Neural cell (in vitro differentiated cells): ENCODE measurements at regions not wholly inside any gene's neighbourhood (a gene's known extent, or its start where the extent isn't known, plus 50 kb on each side); places are given as distances from the start of the nearest gene placed in this dataset.

Experiments
- H2AFZ ChIP-seq: fragments of 200-600, 300-800 bp; sonication (generic), shearing (Covaris generic); 2 replicates; pipeline ENCODE4 v1.6.0; 2014; ENCODE audit warnings: low read depth, mild to moderate bottlenecking, antibody characterized with exemption, low read length, moderate library complexity
- H3F3A ChIP-seq: fragments of 200-600 bp; shearing (Covaris generic); 2 replicates; pipeline ENCODE4 v1.6.1; 2016; ENCODE audit warnings: mild to moderate bottlenecking, moderate library complexity, mixed read lengths, antibody characterized with exemption, low read length; ENCODE audit not compliant: insufficient read depth, poor library complexity, severe bottlenecking
- H3K27ac ChIP-seq: fragments of 200-600, 300-800 bp; sonication (generic), shearing (Covaris generic); 2 replicates; pipeline ENCODE4 v1.5.1; 2014; ENCODE audit warnings: mild to moderate bottlenecking, low read length, moderate library complexity
- H3K27me3 ChIP-seq: fragments of 300-800, 200-600 bp; sonication (generic), shearing (Covaris generic); 2 replicates; pipeline ENCODE4 v1.6.0; 2014; ENCODE audit warnings: mild to moderate bottlenecking, low read depth, low read length, moderate library complexity; ENCODE audit not compliant: insufficient read depth
- H3K36me3 ChIP-seq: fragments of 300-800, 200-600 bp; sonication (generic), shearing (Covaris generic); 2 replicates; pipeline ENCODE4 v1.5.1; 2014; ENCODE audit warnings: mild to moderate bottlenecking, antibody characterized with exemption, low read length, moderate library complexity; ENCODE audit not compliant: insufficient read depth
- H3K4me2 ChIP-seq: fragments of 300-800, 200-600 bp; sonication (generic), shearing (Covaris generic); 2 replicates; pipeline ENCODE4 v1.6.0; 2014; ENCODE audit warnings: mild to moderate bottlenecking, low read length
- H3K4me3 ChIP-seq: fragments of 300-800, 200-600 bp; sonication (generic), shearing (Covaris generic); 2 replicates; pipeline ENCODE4 v1.5.1; 2014; ENCODE audit warnings: mild to moderate bottlenecking, low read length, moderate library complexity
- H3K79me2 ChIP-seq: fragments of 200-600 bp; shearing (Covaris generic); replicated peaks from 2 replicates; pipeline ENCODE4 v1.6.0; 2014; ENCODE audit warnings: mild to moderate bottlenecking, low read length, moderate library complexity; ENCODE audit not compliant: insufficient read depth
- H3K9ac ChIP-seq: fragments of 300-800, 200-600 bp; sonication (generic), shearing (Covaris generic); 2 replicates; pipeline ENCODE4 v1.6.1; 2016; ENCODE audit warnings: mild to moderate bottlenecking, low read length, mixed read lengths
- H3K9me2 ChIP-seq: fragments of 200-600 bp; shearing (Covaris generic); 2 replicates; pipeline ENCODE4 v1.6.1; 2016; ENCODE audit warnings: mild to moderate bottlenecking, low read length, mixed read lengths; ENCODE audit not compliant: insufficient read depth
- H3K9me3 ChIP-seq: fragments of 200-600, 300-800 bp; sonication (generic), shearing (Covaris generic); 2 replicates; pipeline ENCODE4 v1.6.1; 2016; ENCODE audit warnings: mild to moderate bottlenecking, mixed run types, low read length, moderate library complexity, mixed read lengths
- H4K20me1 ChIP-seq: fragments of 200-600 bp; shearing (Covaris generic); 2 replicates; pipeline ENCODE4 v1.6.1; 2016; ENCODE audit warnings: mild to moderate bottlenecking, mixed run types; ENCODE audit not compliant: insufficient read depth
- CTCF ChIP-seq: fragments of 450-650 bp; IDR thresholded peaks from 2 replicates; pipeline ENCODE4 v1.5.1; 2014; ENCODE audit warnings: antibody characterized with exemption, mild to moderate bottlenecking, moderate library complexity; ENCODE audit not compliant: poor library complexity, severe bottlenecking
- EP300 ChIP-seq: fragments of 450-650 bp; conservative IDR thresholded peaks from 2 replicates; pipeline ENCODE4 v1.6.1; 2014; ENCODE audit warnings: antibody characterized with exemption, mild to moderate bottlenecking, moderate library complexity; ENCODE audit not compliant: poor library complexity, severe bottlenecking
- MXI1 ChIP-seq: fragments of 450-650 bp; conservative IDR thresholded peaks from 2 replicates; pipeline ENCODE4 v1.6.1; 2014; ENCODE audit warnings: antibody characterized with exemption, mild to moderate bottlenecking; ENCODE audit not compliant: poor library complexity, severe bottlenecking
- POLR2AphosphoS5 ChIP-seq: IDR thresholded peaks from 2 replicates; pipeline ENCODE4 v1.6.1; 2012
- RAD21 ChIP-seq: fragments of 450-650 bp; conservative IDR thresholded peaks from 2 replicates; pipeline ENCODE4 v1.6.1; 2014; ENCODE audit warnings: antibody characterized with exemption, mild to moderate bottlenecking, moderate library complexity
- REST ChIP-seq: IDR thresholded peaks from 2 replicates; pipeline ENCODE4 v1.6.1; 2012; ENCODE audit warnings: borderline replicate concordance
- SMC3 ChIP-seq: fragments of 450-650 bp; conservative IDR thresholded peaks from 2 replicates; pipeline ENCODE4 v1.6.1; 2014; ENCODE audit warnings: antibody characterized with exemption, mild to moderate bottlenecking, moderate library complexity; ENCODE audit not compliant: poor library complexity
- TAF1 ChIP-seq: IDR thresholded peaks from 2 replicates; pipeline ENCODE4 v1.6.1; 2012; ENCODE audit warnings: low read depth

- TF ChIP-seq EP300, result no peak
- TF ChIP-seq REST, result no peak
- TF ChIP-seq SMC3, result no peak
- no peak for TF ChIP-seq POLR2AphosphoS5
- no peak for TF ChIP-seq MXI1
- no peak for TF ChIP-seq RAD21
- H3K9ac ChIP-seq, result no peak overlapping the region
- H3K4me2 ChIP-seq, result no peak overlapping the region
- no peaks in the 10 kb centered on the region for H4K20me1 ChIP-seq
- no peaks in the 10 kb centered on the region for H3K27me3 ChIP-seq
- no peaks in the 10 kb centered on the region for H3K9me3 ChIP-seq
- H3K36me3 ChIP-seq, result no peaks in the 10 kb centered on the region
- no peak overlapping the region for H2AFZ ChIP-seq
- no peak overlapping the region for H3K4me3 ChIP-seq
- H3F3A ChIP-seq, result no peaks in the 10 kb centered on the region
- H3K79me2 ChIP-seq, result no peaks in the 10 kb centered on the region
- H3K27ac ChIP-seq, result no peak overlapping the region
- no peaks in the 10 kb centered on the region for H3K9me2 ChIP-seq
Measured at GRCh38 chr2:160630801-160631590, 137.4 kb upstream of the RBMS1 start.

- Histone ChIP-seq H3K9me3 (no peaks in the 10 kb centered on the region), H3K36me3 (no peaks in the 10 kb centered on the region), H3K4me3 (no peak overlapping the region), H3K79me2 (no peaks in the 10 kb centered on the region), H4K20me1 (no peaks in the 10 kb centered on the region), H3K27me3 (no peaks in the 10 kb centered on the region), H3K9ac (no peak overlapping the region), H3F3A (no peaks in the 10 kb centered on the region), H3K4me2 (no peak overlapping the region), H3K9me2 (no peaks in the 10 kb centered on the region), H3K27ac (no peak overlapping the region), H2AFZ (no peak overlapping the region)
- TF ChIP-seq TAF1 (no peak), CTCF (no peak), EP300 (no peak), SMC3 (no peak), POLR2AphosphoS5 (no peak), MXI1 (no peak), RAD21 (no peak)
Measured at GRCh38 chr2:160632084-160632975, 138.7 kb upstream of the RBMS1 start.
